ENCODE measurements at regions not wholly inside any gene's neighbourhood (a gene's known extent, or its start where the extent isn't known, plus 50 kb on each side); places are given as distances from the start of the nearest gene placed in this dataset.
"Not testable (repeated sequence)": the region's sequence is repeated elsewhere in the genome, so short reads cannot be mapped to it uniquely, and the experiment has no call there.

DNA sequence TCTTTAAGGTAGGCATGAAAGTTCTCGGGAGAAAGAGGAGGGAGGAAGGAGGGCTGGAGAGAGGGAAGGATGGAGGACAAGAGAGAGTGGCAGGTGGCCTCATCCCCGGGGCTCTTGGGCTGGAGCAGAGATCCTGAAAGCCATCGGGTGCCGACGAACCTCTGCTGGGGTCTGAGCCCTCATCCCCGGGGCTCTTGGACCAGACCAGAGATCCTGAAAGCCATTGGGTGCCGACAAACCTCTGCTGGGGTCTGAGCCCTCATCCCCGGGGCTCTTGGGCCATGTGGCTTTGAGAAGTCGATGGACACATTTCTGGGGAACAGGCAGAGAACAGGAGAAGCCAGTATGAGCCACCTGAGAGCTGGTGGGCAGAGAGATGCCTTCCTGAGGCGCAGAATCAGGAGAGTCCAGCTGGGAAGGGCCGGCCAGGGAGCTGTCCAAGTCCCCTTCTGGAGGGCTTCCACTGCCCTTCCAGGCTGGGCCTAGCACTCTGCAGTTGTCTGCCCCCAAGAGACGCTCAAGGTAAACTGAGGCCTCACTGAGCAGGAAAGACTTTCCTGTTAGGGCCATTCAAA lies 1398.1 kb downstream of the BRD1 start:
- DNase-seq = no peak

GRCh38 chr22:48428631-48429371 lies 1398.9 kb downstream of the BRD1 start:
- DNase-seq = no peak

DNA sequence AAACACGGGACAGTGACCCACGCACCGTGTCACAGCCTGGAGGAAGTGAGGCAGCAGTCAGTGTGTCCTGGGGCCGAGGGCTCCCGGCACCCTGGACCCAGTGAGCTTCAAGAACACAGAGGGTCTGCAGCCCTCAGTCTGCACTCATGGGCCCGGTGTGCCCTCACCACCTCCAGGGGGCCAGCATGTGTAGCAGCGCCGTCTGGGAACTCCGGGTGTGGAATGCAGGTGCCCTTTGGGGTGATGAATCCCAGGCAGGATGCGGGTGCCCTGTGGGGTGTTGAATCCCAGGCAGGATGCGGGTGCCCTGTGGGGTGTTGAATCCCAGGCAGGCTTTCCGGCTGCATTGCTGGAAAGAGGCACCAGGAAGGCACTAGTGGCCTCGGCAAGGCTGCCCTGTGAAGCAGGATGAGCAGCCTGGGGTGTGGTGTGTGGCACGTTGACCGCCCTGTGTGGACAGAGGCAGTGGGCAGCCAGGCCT lies 1399.9 kb downstream of the BRD1 start:
- no peak for DNase-seq

GRCh38 chr22:48426466-48427380 lies 1401.0 kb downstream of the BRD1 start:
- DNase-seq = no peak

GRCh38 chr22:48425641-48426040 lies 1402.0 kb downstream of the BRD1 start:
- DNase-seq = no peak

- DNase-seq = no peak
Observed at GRCh38 chr22:48425091-48425506, 1402.6 kb downstream of the BRD1 start.

GRCh38 chr22:48424661-48425060 lies 1403.0 kb downstream of the BRD1 start:
- no peak for DNase-seq

GRCh38 chr22:48424201-48424627 lies 1403.5 kb downstream of the BRD1 start:
- no peak for DNase-seq

GRCh38 chr22:48423481-48423911 lies 1404.2 kb downstream of the BRD1 start:
- no peak for DNase-seq

DNA sequence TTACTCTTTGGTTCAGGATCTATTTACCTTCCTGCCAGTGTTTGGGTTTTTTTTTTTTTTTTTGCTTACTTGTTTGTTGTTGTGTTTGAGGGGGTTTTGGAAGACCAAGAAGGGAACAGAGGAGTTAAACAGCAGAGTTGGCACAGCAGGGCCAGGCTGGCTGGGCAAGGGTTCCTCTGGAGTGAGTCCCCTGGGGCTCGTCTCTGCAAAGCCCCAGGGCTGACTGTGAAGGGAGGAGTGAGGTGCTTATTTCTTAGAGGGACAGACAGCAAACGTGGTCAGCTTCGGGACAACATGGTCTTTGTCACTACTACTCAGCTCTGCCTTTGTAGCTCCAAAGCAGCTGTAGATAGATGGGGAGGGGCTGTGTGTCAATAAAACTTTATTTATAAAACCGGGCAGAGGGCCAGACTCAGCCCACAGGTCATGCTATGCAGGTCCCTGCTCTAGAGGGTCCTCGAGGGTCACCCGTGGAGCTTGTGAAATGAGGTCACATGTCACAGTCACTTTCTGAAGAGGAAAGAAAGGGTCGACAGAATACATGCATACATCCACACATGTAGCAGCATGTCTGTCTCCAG lies 1404.7 kb downstream of the BRD1 start:
- DNase-seq = no peak

GRCh38 chr22:48418831-48419230 lies 1408.8 kb downstream of the BRD1 start:
- DNase-seq = no peak

DNA sequence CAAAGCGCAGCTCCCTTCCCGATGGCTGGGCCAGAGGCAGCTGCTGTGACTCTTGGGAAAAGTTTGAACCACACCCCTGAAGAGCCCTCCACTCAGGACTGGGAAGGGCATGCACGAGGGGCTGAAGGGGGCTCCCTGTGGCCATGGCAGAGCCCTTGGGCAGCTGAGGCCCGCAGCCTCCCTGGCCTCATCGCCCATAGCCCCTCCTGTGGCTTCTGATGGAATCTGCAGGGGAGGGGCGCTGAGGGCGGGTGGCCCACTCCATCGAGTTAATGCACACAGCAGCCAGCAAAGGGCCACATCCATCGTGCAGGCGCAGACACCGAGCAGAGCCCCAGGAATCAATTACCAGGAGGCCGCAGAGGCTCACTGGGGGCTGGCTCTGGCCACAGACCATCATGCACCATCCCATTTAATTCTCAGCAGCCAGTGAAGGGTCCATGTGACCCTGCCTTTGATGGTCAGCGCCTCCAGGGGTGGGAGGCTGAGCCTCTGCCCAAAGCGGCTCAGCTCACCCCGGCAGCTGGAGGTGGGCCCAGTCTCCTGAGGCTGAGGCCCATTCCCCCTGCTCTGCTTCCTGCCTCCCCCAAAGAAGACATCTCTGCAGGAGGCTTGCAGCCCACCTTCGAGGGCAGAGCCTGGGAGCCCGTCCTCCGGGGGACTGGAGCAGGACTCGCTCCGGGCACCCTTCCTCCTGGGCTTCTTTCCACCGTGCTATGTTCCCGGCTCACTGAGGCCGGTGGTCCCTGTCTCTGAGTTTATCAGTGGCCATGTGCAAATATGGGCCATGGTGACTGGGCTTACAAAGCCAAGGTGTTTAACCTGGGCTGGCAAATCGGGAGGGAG lies 1410.2 kb downstream of the BRD1 start:
- no peak for DNase-seq

DNA sequence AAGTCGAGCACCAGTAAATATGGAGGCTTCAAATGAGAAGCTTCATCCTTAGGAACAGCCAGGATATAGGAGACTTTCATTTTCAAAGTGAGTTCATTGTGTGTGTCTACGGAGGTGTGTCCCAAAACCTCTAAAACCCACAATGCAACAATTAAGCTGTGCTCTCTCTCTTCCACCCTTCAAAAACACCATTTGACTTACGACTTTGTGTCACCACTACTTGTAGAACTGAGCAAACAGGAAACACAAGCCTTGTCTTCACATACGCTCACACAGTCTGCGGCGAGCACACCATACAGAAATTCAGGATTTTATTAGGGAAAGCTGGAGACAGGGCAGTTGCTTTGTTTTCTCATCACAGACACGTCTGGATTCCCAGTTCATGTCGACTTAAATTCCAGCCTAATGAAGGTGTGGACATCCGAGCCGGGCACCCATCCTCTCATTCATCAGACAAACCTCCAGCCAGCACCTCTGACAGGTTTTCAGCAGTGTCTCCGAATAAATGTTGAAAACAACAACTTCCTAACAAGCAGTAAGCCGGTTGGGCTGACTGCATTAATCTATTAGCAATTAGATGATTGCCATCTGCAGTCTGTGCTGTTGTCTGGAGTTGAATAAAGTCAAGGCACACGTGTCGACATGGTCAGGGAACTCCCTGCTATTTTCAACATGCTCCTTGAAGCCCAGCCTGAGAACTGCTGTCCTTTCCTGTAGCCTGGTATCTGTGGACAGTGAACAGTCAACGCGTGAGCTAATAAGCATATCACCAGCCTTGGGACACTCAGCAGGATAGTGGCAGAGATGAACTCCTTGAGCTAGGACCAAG lies 1411.1 kb downstream of the BRD1 start:
- DNase-seq = no peak

GRCh38 chr22:48415520-48415919 lies 1412.2 kb downstream of the BRD1 start:
- DNase-seq = no peak

GRCh38 chr22:48414651-48415050 lies 1413.0 kb downstream of the BRD1 start:
- DNase-seq = no peak

GRCh38 chr22:48412931-48413330 lies 1414.7 kb downstream of the BRD1 start:
- not testable (repeated sequence) for DNase-seq

DNA sequence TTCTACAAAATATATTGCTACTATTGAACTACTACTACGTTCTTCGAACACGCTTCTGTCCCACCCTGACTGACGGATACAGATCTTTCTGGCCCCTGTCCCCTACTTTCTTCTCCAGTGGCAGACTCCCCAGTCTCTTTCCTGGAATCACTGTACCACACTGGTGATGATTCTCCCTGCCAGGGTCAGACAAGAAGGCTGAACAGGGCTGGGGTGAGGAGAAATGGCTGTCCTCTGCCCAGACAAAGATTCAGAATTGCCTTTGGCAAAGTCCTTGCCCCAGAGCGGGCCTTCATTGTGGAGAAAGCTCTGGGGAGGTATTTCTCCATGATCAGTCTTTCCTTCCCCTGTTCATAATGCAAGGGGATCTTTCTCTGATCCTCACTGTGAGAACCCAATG lies 1417.1 kb downstream of the BRD1 start:
- no peak for DNase-seq

- no peak for DNase-seq
Observed at GRCh38 chr22:48407256-48407955, 1420.3 kb downstream of the BRD1 start.

GRCh38 chr22:48406161-48406560 lies 1421.5 kb downstream of the BRD1 start:
- DNase-seq = no peak

DNA sequence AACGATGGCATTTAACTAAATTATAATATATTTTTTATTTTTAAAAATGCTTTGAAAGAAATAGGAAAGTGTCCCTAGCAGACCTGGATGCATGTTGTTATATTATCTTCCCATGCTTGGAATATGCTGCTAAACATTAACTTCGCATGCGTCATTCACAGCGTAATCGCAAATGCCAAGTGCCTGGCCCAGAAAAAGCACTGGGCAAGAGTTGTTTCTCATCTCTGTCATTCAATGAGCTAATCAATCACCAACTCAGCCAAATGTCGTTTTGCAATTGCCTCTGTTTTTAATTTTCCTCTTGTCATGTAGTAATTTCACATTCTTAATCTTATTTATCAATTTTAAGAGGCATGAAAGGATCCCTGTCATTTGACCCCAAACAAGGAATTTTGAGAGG lies 1421.9 kb downstream of the BRD1 start:
- DNase-seq = no peak
